ENCODE measurements at regions not wholly inside any gene's neighbourhood (a gene's known extent, or its start where the extent isn't known, plus 50 kb on each side); places are given as distances from the start of the nearest gene placed in this dataset.
"Not testable (repeated sequence)": the region's sequence is repeated elsewhere in the genome, so short reads cannot be mapped to it uniquely, and the experiment has no call there.

GRCh38 chrX:52261125-52261462, 76.4 kb downstream of the MAGED4 start:
- no peak for DNase-seq

- DNase-seq, result peak; percentile 94
Observed at GRCh38 chrX:52261463-52262194, 76.9 kb downstream of the MAGED4 start.

- DNase-seq, result no peak
Observed at GRCh38 chrX:52262195-52262546, 77.5 kb downstream of the MAGED4 start.

- no peak for DNase-seq
Observed at GRCh38 chrX:52263417-52263816, 78.7 kb downstream of the MAGED4 start.

- DNase-seq, result no peak
Observed at GRCh38 chrX:52265713-52266112, 81.0 kb downstream of the MAGED4 start.

GRCh38 chrX:52268502-52268901, 83.8 kb downstream of the MAGED4 start:
- not testable (repeated sequence) for DNase-seq

- DNase-seq, result no peak
Observed at GRCh38 chrX:52270453-52271116, 85.9 kb downstream of the MAGED4 start.

GRCh38 chrX:52271206-52271605, 86.5 kb downstream of the MAGED4 start:
- peak; percentile 27 for DNase-seq

- DNase-seq, result no peak
Observed at GRCh38 chrX:52277666-52278065, 91.2 kb upstream of the XAGE2 start.

GRCh38 chrX:52280812-52281211, 88.0 kb upstream of the XAGE2 start:
- no peak for DNase-seq

GRCh38 chrX:52284865-52285264, 84.0 kb upstream of the XAGE2 start:
- no peak for DNase-seq

GRCh38 chrX:52298968-52299367, 69.9 kb upstream of the XAGE2 start:
- DNase-seq, result not testable (repeated sequence)

GRCh38 chrX:52308532-52308931, 60.3 kb upstream of the XAGE2 start:
- not testable (repeated sequence) for DNase-seq
